ENCODE measurements at regions not wholly inside any gene's neighbourhood (a gene's known extent, or its start where the extent isn't known, plus 50 kb on each side); places are given as distances from the start of the nearest gene placed in this dataset.

- TF ChIP-seq CTCF (IDR thresholded peaks at IDR 0.05; ENCODE audit: control insufficient read depth, extremely low read depth, insufficient read depth) = no peak
- no peak for DNase-seq (ENCODE audit: low read depth)
- H3K4me3 ChIP-seq (ENCODE audit: low read depth, low read length) = no peak overlapping the region
These were observed 568.3 kb downstream of the TYW1 start for GRCh38 chr7:67564959-67565358.

- DNase-seq (ENCODE audit: low read depth) = no peak
- H3K4me3 ChIP-seq (ENCODE audit: low read depth, low read length) = no peak overlapping the region
- TF ChIP-seq CTCF (IDR thresholded peaks at IDR 0.05; ENCODE audit: control insufficient read depth, extremely low read depth, insufficient read depth) = no peak
These were observed 569.5 kb downstream of the TYW1 start for GRCh38 chr7:67566101-67566500.

- H3K4me3 ChIP-seq (ENCODE audit: low read depth, low read length) = no peak overlapping the region
- DNase-seq (ENCODE audit: low read depth) = no peak
- no peak for TF ChIP-seq CTCF (IDR thresholded peaks at IDR 0.05; ENCODE audit: control insufficient read depth, extremely low read depth, insufficient read depth)
These were observed 574.5 kb downstream of the TYW1 start for GRCh38 chr7:67571026-67571545.

GRCh38 chr7:67573639-67574038 is 577.0 kb downstream of the TYW1 start:
- no peak for DNase-seq (ENCODE audit: low read depth)
- no peak for TF ChIP-seq CTCF (IDR thresholded peaks at IDR 0.05; ENCODE audit: control insufficient read depth, extremely low read depth, insufficient read depth)
- H3K4me3 ChIP-seq (ENCODE audit: low read depth, low read length) = no peak overlapping the region

DNA sequence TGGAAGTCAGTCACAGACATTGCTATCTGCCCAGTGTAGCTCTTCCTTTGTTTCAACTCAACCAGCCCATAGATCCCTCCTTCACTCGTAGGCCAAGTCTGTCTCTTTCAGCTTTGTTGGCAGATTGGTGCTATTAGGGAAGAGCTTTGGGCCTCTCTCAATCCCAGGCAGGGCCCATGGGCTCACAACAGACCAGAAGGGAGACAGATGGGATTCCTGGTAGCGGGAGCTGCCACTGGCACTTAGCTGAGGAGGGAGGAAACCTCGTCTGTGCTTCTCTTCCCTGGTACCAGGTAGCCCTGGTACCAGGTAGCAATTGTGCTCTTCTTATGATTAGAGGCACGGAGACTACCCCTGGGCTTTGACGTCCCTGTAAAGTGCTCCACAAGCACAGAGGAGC is 592.0 kb downstream of the TYW1 start:
- no peak overlapping the region for H3K4me3 ChIP-seq (ENCODE audit: low read depth, low read length)
- TF ChIP-seq CTCF (IDR thresholded peaks at IDR 0.05; ENCODE audit: control insufficient read depth, extremely low read depth, insufficient read depth) = no peak
- DNase-seq (ENCODE audit: low read depth) = no peak

DNA sequence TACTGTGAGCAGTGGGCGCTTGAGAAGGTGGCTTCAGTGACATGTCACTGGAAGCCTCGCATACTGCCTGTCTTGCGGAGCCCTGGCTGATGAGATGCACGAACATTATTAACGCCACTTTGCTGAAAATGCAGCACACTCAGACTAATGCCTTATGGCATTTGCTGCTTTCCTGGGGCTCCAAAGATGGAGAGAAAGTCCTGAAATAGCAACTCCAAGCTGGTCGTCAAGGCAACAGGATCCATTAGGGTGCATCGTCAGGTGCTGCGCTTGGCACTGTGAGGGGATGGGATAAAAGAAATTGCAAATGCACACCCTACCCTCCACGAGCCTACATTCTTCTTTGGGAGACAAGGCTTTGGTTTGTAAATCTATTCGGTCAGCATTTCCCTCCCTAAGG is 592.5 kb downstream of the TYW1 start:
- no peak overlapping the region for H3K4me3 ChIP-seq (ENCODE audit: low read depth, low read length)
- no peak for DNase-seq (ENCODE audit: low read depth)
- no peak for TF ChIP-seq CTCF (IDR thresholded peaks at IDR 0.05; ENCODE audit: control insufficient read depth, extremely low read depth, insufficient read depth)

- no peak for TF ChIP-seq CTCF (IDR thresholded peaks at IDR 0.05; ENCODE audit: control insufficient read depth, extremely low read depth, insufficient read depth)
- no peak for DNase-seq (ENCODE audit: low read depth)
- H3K4me3 ChIP-seq (ENCODE audit: low read depth, low read length) = no peak overlapping the region
These were observed 594.0 kb downstream of the TYW1 start for GRCh38 chr7:67590649-67591048.

Measured in LNCaP clone FGC (cell line).